GM15510 (cell line): ENCODE measurements at regions not wholly inside any gene's neighbourhood (a gene's known extent, or its start where the extent isn't known, plus 50 kb on each side); places are given as distances from the start of the nearest gene placed in this dataset.

Experiments used
- POLR2A ChIP-seq: IDR thresholded peaks from 3 replicates; pipeline ENCODE4 v1.6.1; 2011; ENCODE audit warnings: borderline replicate concordance; ENCODE audit not compliant: insufficient read length; ENCODE audit errors: extremely low read depth

GRCh38 chr10:78471326-78471722 lies 437.7 kb downstream of the RPS24 start:
- TF ChIP-seq POLR2A = no peak

GRCh38 chr10:78471723-78472550 lies 438.3 kb downstream of the RPS24 start:
- no peak for TF ChIP-seq POLR2A

GRCh38 chr10:78472551-78472890 lies 438.9 kb downstream of the RPS24 start:
- TF ChIP-seq POLR2A = no peak

GRCh38 chr10:78473006-78473405 lies 439.3 kb downstream of the RPS24 start:
- TF ChIP-seq POLR2A = no peak

GRCh38 chr10:78474743-78475142 lies 441.1 kb downstream of the RPS24 start:
- no peak for TF ChIP-seq POLR2A

GRCh38 chr10:78475437-78475836 lies 441.8 kb downstream of the RPS24 start:
- TF ChIP-seq POLR2A = no peak

- TF ChIP-seq POLR2A = no peak
Observed at GRCh38 chr10:78476156-78476555, 442.5 kb downstream of the RPS24 start.

- TF ChIP-seq POLR2A = no peak
Observed at GRCh38 chr10:78476844-78477243, 443.2 kb downstream of the RPS24 start.

GRCh38 chr10:78478919-78479318 lies 445.3 kb downstream of the RPS24 start:
- no peak for TF ChIP-seq POLR2A

GRCh38 chr10:78479467-78479866 lies 445.8 kb downstream of the RPS24 start:
- TF ChIP-seq POLR2A = no peak

GRCh38 chr10:78481842-78482241 lies 448.2 kb downstream of the RPS24 start:
- no peak for TF ChIP-seq POLR2A

GRCh38 chr10:78483641-78484040 lies 450.0 kb downstream of the RPS24 start:
- no peak for TF ChIP-seq POLR2A

- no peak for TF ChIP-seq POLR2A
Observed at GRCh38 chr10:78489034-78489433, 455.4 kb downstream of the RPS24 start.

- no peak for TF ChIP-seq POLR2A
Observed at GRCh38 chr10:78491812-78492211, 458.1 kb downstream of the RPS24 start.

GRCh38 chr10:78492424-78492823 lies 458.8 kb downstream of the RPS24 start:
- TF ChIP-seq POLR2A = no peak

GRCh38 chr10:78494179-78494578 lies 460.5 kb downstream of the RPS24 start:
- TF ChIP-seq POLR2A = no peak
